ENCODE measurements at regions not wholly inside any gene's neighbourhood (a gene's known extent, or its start where the extent isn't known, plus 50 kb on each side); places are given as distances from the start of the nearest gene placed in this dataset.

GRCh38 chr22:47919001-47919441, 1156.6 kb downstream of the TBC1D22A start:
- no peak overlapping the region for H3K27ac ChIP-seq (ENCODE audit: low read length)
- H3K27me3 ChIP-seq (ENCODE audit: low read depth, low read length) = no peaks in the 10 kb centered on the region
- no peaks in the 10 kb centered on the region for H3K4me1 ChIP-seq (ENCODE audit: control insufficient read depth in 1 of 2, insufficient read depth in 2 of 2, low read length in 2 of 2)
- H3K4me3 ChIP-seq (ENCODE audit: low read depth in 1 of 2, low read length in 2 of 2) = no peak overlapping the region
- peaks cover 0 to 4% of the 10 kb centered on the region in 2 donors for H3K9me3 ChIP-seq (ENCODE audit: control insufficient read depth in 1 of 2, low read length in 2 of 2)
- H3K36me3 ChIP-seq (ENCODE audit: control insufficient read depth in 1 of 2, insufficient read depth in 2 of 2, low read length in 2 of 2) = no peaks in the 10 kb centered on the region

- Histone ChIP-seq H3K27ac (ENCODE audit: low read length) (no peak overlapping the region), H3K4me3 (ENCODE audit: low read depth in 1 of 2, low read length in 2 of 2) (no peak overlapping the region), H3K27me3 (ENCODE audit: low read depth, low read length) (no peaks in the 10 kb centered on the region), H3K4me1 (ENCODE audit: control insufficient read depth in 1 of 2, insufficient read depth in 2 of 2, low read length in 2 of 2) (no peaks in the 10 kb centered on the region), H3K36me3 (ENCODE audit: control insufficient read depth in 1 of 2, insufficient read depth in 2 of 2, low read length in 2 of 2) (no peaks in the 10 kb centered on the region), H3K9me3 (ENCODE audit: control insufficient read depth in 1 of 2, low read length in 2 of 2) (no peaks in the 10 kb centered on the region)
Measured at GRCh38 chr22:47918276-47918921, 1155.9 kb downstream of the TBC1D22A start.

GRCh38 chr22:47914481-47915097, 1152.1 kb downstream of the TBC1D22A start:
- no peaks in the 10 kb centered on the region for H3K4me1 ChIP-seq (ENCODE audit: control insufficient read depth in 1 of 2, insufficient read depth in 2 of 2, low read length in 2 of 2)
- no peak overlapping the region for H3K27ac ChIP-seq (ENCODE audit: low read length)
- H3K9me3 ChIP-seq (ENCODE audit: control insufficient read depth in 1 of 2, low read length in 2 of 2) = peaks cover 0 to 10% of the 10 kb centered on the region in 2 donors
- no peak overlapping the region for H3K4me3 ChIP-seq (ENCODE audit: low read depth in 1 of 2, low read length in 2 of 2)
- no peaks in the 10 kb centered on the region for H3K36me3 ChIP-seq (ENCODE audit: control insufficient read depth in 1 of 2, insufficient read depth in 2 of 2, low read length in 2 of 2)
- no peaks in the 10 kb centered on the region for H3K27me3 ChIP-seq (ENCODE audit: low read depth, low read length)

GRCh38 chr22:47902646-47903180, 1140.3 kb downstream of the TBC1D22A start:
- Histone ChIP-seq H3K9me3 (ENCODE audit: control insufficient read depth in 1 of 2, low read length in 2 of 2) (peaks cover 0 to 3% of the 10 kb centered on the region in 2 donors), H3K4me3 (ENCODE audit: low read depth in 1 of 2, low read length in 2 of 2) (no peak overlapping the region), H3K27me3 (ENCODE audit: low read depth, low read length) (no peaks in the 10 kb centered on the region), H3K27ac (ENCODE audit: low read length) (no peak overlapping the region), H3K4me1 (ENCODE audit: control insufficient read depth in 1 of 2, insufficient read depth in 2 of 2, low read length in 2 of 2) (no peaks in the 10 kb centered on the region), H3K36me3 (ENCODE audit: control insufficient read depth in 1 of 2, insufficient read depth in 2 of 2, low read length in 2 of 2) (no peaks in the 10 kb centered on the region)

- Histone ChIP-seq H3K9me3 (ENCODE audit: control insufficient read depth in 1 of 2, low read length in 2 of 2) (peaks cover 0 to 3% of the 10 kb centered on the region in 2 donors), H3K4me3 (ENCODE audit: low read depth in 1 of 2, low read length in 2 of 2) (no peak overlapping the region), H3K4me1 (ENCODE audit: control insufficient read depth in 1 of 2, insufficient read depth in 2 of 2, low read length in 2 of 2) (no peaks in the 10 kb centered on the region), H3K27me3 (ENCODE audit: low read depth, low read length) (no peaks in the 10 kb centered on the region), H3K36me3 (ENCODE audit: control insufficient read depth in 1 of 2, insufficient read depth in 2 of 2, low read length in 2 of 2) (no peaks in the 10 kb centered on the region), H3K27ac (ENCODE audit: low read length) (no peak overlapping the region)
Measured at GRCh38 chr22:47901911-47902310, 1139.5 kb downstream of the TBC1D22A start.

GRCh38 chr22:47899894-47900293, 1137.4 kb downstream of the TBC1D22A start:
- H3K4me3 ChIP-seq (ENCODE audit: low read depth in 1 of 2, low read length in 2 of 2) = no peak overlapping the region
- no peaks in the 10 kb centered on the region for H3K27me3 ChIP-seq (ENCODE audit: low read depth, low read length)
- H3K27ac ChIP-seq (ENCODE audit: low read length) = no peak overlapping the region
- no peaks in the 10 kb centered on the region for H3K9me3 ChIP-seq (ENCODE audit: control insufficient read depth in 1 of 2, low read length in 2 of 2)
- H3K4me1 ChIP-seq (ENCODE audit: control insufficient read depth in 1 of 2, insufficient read depth in 2 of 2, low read length in 2 of 2) = no peaks in the 10 kb centered on the region
- no peaks in the 10 kb centered on the region for H3K36me3 ChIP-seq (ENCODE audit: control insufficient read depth in 1 of 2, insufficient read depth in 2 of 2, low read length in 2 of 2)

GRCh38 chr22:47898946-47899345, 1136.5 kb downstream of the TBC1D22A start:
- H3K4me3 ChIP-seq (ENCODE audit: low read depth in 1 of 2, low read length in 2 of 2) = no peak overlapping the region
- no peaks in the 10 kb centered on the region for H3K4me1 ChIP-seq (ENCODE audit: control insufficient read depth in 1 of 2, insufficient read depth in 2 of 2, low read length in 2 of 2)
- no peaks in the 10 kb centered on the region for H3K36me3 ChIP-seq (ENCODE audit: control insufficient read depth in 1 of 2, insufficient read depth in 2 of 2, low read length in 2 of 2)
- H3K27ac ChIP-seq (ENCODE audit: low read length) = no peak overlapping the region
- peaks cover 0 to 4% of the 10 kb centered on the region in 2 donors for H3K9me3 ChIP-seq (ENCODE audit: control insufficient read depth in 1 of 2, low read length in 2 of 2)
- no peaks in the 10 kb centered on the region for H3K27me3 ChIP-seq (ENCODE audit: low read depth, low read length)

GRCh38 chr22:47891609-47892008, 1129.2 kb downstream of the TBC1D22A start:
- no peaks in the 10 kb centered on the region for H3K4me1 ChIP-seq (ENCODE audit: control insufficient read depth in 1 of 2, insufficient read depth in 2 of 2, low read length in 2 of 2)
- H3K4me3 ChIP-seq (ENCODE audit: low read depth in 1 of 2, low read length in 2 of 2) = no peak overlapping the region
- H3K9me3 ChIP-seq (ENCODE audit: control insufficient read depth in 1 of 2, low read length in 2 of 2) = peaks cover 0 to 7% of the 10 kb centered on the region in 2 donors
- H3K27me3 ChIP-seq (ENCODE audit: low read depth, low read length) = no peaks in the 10 kb centered on the region
- H3K36me3 ChIP-seq (ENCODE audit: control insufficient read depth in 1 of 2, insufficient read depth in 2 of 2, low read length in 2 of 2) = no peaks in the 10 kb centered on the region
- H3K27ac ChIP-seq (ENCODE audit: low read length) = no peak overlapping the region

GRCh38 chr22:47888817-47889216, 1126.4 kb downstream of the TBC1D22A start:
- Histone ChIP-seq H3K9me3 (ENCODE audit: control insufficient read depth in 1 of 2, low read length in 2 of 2) (peaks cover 0 to 2% of the 10 kb centered on the region in 2 donors), H3K27ac (ENCODE audit: low read length) (no peak overlapping the region), H3K4me1 (ENCODE audit: control insufficient read depth in 1 of 2, insufficient read depth in 2 of 2, low read length in 2 of 2) (no peaks in the 10 kb centered on the region), H3K36me3 (ENCODE audit: control insufficient read depth in 1 of 2, insufficient read depth in 2 of 2, low read length in 2 of 2) (no peaks in the 10 kb centered on the region), H3K27me3 (ENCODE audit: low read depth, low read length) (no peaks in the 10 kb centered on the region), H3K4me3 (ENCODE audit: low read depth in 1 of 2, low read length in 2 of 2) (no peak overlapping the region)

GRCh38 chr22:47884775-47885174, 1122.3 kb downstream of the TBC1D22A start:
- Histone ChIP-seq H3K9me3 (ENCODE audit: control insufficient read depth in 1 of 2, low read length in 2 of 2) (no peaks in the 10 kb centered on the region), H3K27ac (ENCODE audit: low read length) (no peak overlapping the region), H3K4me1 (ENCODE audit: control insufficient read depth in 1 of 2, insufficient read depth in 2 of 2, low read length in 2 of 2) (no peaks in the 10 kb centered on the region), H3K36me3 (ENCODE audit: control insufficient read depth in 1 of 2, insufficient read depth in 2 of 2, low read length in 2 of 2) (no peaks in the 10 kb centered on the region), H3K27me3 (ENCODE audit: low read depth, low read length) (no peaks in the 10 kb centered on the region), H3K4me3 (ENCODE audit: low read depth in 1 of 2, low read length in 2 of 2) (no peak overlapping the region)

GRCh38 chr22:47884200-47884599, 1121.8 kb downstream of the TBC1D22A start:
- Histone ChIP-seq H3K27me3 (ENCODE audit: low read depth, low read length) (no peaks in the 10 kb centered on the region), H3K4me1 (ENCODE audit: control insufficient read depth in 1 of 2, insufficient read depth in 2 of 2, low read length in 2 of 2) (no peaks in the 10 kb centered on the region), H3K4me3 (ENCODE audit: low read depth in 1 of 2, low read length in 2 of 2) (no peak overlapping the region), H3K27ac (ENCODE audit: low read length) (no peak overlapping the region), H3K36me3 (ENCODE audit: control insufficient read depth in 1 of 2, insufficient read depth in 2 of 2, low read length in 2 of 2) (no peaks in the 10 kb centered on the region), H3K9me3 (ENCODE audit: control insufficient read depth in 1 of 2, low read length in 2 of 2) (no peaks in the 10 kb centered on the region)

Measured in muscle layer of duodenum (tissue), 2 donors.